22Rv1 (cell line): ENCODE measurements at regions not wholly inside any gene's neighbourhood (a gene's known extent, or its start where the extent isn't known, plus 50 kb on each side); places are given as distances from the start of the nearest gene placed in this dataset.

ENCODE experiments used
- CTCF ChIP-seq: fragments of 450-650 bp; IDR thresholded peaks from 2 replicates; pipeline ENCODE4 v1.5.1; 2017; ENCODE audit warnings: mild to moderate bottlenecking
- ZFX ChIP-seq: fragments of 450-650 bp; IDR thresholded peaks from 2 replicates; pipeline ENCODE4 v1.6.1; 2017; ENCODE audit warnings: antibody characterized with exemption, borderline replicate concordance

GRCh38 chr14:44180975-44181374, 326.1 kb downstream of the FSCB start:
- TF ChIP-seq CTCF (no peak), ZFX (no peak)
